ENCODE measurements at regions not wholly inside any gene's neighbourhood (a gene's known extent, or its start where the extent isn't known, plus 50 kb on each side); places are given as distances from the start of the nearest gene placed in this dataset.

- no peak for DNase-seq
Observed at GRCh38 chr3:68151359-68151758, 496.9 kb upstream of the SUCLG2 start.

DNA sequence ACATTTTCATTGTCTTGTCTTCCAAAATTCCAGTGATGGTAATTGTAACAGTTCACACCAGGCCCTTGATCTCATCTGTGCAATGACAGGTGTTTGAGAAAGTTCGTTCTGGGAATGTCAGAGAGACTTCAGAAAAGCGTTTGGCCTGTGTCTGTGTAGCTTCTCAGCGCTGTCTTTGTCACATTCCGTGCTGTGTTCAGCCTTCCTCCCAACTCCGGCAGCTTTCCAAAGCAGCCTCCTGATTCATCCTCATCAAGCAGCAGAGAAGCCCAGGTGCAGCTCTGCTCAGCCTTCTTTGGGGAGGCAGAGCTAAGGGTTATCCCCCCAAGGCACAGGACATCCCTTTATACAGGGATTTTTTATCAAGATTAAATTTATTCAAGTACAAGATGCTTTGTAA is 494.0 kb upstream of the SUCLG2 start:
- no peak for DNase-seq

DNA sequence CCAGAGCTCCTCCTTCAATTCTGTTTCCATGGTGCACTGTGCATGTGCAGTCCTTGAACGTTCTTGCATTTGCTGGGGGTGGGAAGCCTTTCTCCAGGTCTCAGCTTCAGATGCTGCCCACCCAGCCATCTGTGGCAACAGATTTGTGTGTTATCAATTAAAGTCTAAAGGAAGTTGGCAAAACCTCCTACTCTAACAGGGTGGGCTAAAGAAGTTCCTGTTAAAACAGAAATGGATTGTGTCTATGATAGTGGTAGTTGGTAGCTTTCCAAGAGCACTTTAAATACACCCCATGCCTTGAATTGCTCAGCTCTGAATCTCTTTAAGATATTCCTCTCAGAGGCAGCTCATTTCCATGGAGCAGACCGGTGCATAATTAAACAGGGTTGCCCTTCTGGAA is 488.0 kb upstream of the SUCLG2 start:
- DNase-seq: no peak

- DNase-seq: no peak
Observed at GRCh38 chr3:68139897-68140296, 485.5 kb upstream of the SUCLG2 start.

- no peak for DNase-seq
Observed at GRCh38 chr3:68136411-68136810, 482.0 kb upstream of the SUCLG2 start.

DNA sequence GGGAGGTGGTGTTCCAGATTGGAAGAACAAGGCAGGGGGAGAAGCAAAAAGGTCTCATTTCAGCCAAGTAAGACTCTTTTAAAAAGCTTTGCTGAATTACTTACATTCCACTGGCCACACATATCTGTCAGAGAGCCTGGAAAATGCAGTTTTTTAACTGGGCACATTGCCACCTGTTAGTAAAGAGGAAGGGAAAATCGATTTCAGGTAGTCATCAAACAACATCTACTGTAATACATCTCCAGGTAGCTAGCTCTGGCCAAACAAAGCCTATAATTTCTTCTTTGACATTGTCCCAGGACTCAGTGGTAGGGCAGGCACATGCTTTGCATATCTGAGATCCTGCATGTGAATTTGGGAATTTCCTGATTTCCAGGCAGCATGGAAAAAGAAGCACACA is 480.7 kb upstream of the SUCLG2 start:
- no peak for DNase-seq

DNA sequence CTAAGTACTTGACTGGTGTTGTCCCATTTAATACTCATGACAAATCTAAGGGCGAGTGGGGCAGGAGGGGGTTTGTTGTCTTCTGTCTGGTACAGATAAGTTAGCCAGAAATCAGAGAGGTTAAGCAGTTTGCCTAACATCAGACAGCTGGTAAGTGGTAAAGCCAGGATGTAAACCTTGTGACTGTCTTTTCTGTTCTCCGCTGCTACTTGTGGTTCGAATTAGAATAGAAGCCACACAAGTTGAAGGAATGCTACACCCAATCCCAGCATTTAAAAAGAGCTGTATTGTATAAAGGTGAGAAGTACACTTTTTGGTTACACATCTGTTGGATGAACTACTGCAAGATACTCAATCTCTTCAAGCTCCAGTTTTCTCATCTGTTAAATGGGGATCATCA is 474.7 kb upstream of the SUCLG2 start:
- no peak for DNase-seq

DNA sequence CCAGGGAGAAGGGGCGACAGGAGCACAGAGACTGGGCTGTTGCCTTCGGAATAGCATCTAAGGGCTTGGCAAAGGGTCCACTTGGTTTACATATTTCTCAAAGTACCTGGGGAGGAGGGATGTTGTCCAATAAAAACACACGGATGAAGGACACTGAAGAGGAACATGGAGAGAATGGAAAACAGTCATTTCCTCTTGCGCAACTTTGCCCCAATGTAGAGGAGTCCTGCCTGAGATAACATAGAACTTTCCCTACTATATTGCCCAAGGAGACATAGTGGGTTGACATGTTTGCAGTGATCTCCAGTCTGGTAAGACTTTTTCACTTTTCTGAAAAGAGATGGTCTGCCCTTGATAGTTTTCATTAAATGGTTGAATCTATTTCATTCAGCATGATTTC is 468.8 kb upstream of the SUCLG2 start:
- DNase-seq: no peak

- DNase-seq: no peak
Observed at GRCh38 chr3:68121287-68121686, 466.9 kb upstream of the SUCLG2 start.

DNA sequence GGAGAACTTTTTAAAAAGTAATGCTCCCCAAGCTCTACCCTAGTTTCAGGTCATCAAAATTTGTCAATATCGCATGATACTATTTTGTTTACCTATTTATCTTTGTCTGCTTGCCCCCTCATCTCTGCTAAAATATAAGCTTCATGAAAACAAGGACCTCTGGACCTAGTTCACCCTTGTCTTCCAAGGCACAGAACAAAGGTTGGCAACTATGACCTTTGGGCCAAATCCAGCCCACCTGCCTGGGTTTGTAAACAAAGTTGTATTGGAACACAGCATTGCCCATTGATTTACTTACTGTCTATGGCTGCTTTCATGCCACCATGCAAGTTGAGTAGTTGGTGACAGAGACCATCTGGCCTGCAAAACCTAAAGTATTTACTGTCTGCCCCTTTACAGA is 462.2 kb upstream of the SUCLG2 start:
- DNase-seq: no peak

DNA sequence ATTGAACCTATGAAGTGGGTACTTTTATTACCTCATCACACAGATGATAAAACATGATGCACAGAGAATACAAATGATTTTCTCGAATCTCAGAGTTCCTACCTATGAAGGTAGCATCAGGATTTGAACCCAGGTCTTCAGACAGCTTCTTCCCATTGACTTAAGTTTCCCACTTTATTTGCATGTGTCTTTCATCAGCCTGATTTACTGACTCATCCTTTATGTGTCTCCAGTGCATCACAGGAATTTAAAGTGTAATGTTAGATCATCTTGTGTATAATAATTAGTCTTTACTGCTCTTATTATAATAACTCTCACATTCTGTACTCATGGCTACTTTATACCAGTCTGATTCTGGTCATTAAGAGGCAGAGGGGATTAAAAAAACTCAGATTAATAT is 449.4 kb upstream of the SUCLG2 start:
- no peak for DNase-seq

DNA sequence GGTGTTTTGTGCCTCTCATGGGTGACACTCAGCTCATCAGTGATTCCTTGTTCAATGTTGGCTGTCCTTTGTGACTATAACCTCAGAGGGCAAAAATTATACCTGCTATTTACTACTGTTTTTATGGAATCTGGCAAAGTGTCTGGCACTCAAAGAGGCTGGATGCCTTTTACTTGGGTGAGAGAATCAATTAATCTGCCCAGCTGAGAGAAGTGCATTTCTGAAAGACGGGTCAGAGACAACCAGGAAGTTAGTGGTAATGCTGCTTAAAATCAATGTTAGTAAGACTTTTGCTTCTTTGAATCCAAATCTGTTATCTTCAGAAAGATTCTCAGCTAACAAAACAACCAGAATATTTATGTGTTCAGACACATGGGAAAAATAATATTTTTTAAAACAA is 436.2 kb upstream of the SUCLG2 start:
- DNase-seq: no peak

DNA sequence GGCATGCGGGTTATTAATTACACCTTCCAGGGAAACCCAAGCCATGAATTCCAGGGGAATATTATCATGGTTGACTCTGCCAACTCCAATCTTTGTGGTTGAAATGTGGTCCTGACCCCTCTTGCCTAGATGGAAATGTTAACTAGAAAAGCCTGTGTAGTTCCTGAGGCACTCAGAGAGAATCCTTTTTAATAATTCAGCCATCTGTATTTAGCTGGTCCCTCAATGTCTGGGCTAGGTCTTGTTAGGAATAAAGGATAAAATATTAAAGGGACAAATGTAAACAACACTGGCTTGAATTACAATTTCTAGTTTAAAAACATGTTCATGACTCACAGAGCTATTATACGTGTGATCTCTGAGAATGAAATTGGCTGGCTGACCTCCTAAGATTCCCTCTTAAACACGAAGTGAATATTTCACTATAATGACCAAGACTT is 435.2 kb upstream of the SUCLG2 start:
- DNase-seq: no peak

DNA sequence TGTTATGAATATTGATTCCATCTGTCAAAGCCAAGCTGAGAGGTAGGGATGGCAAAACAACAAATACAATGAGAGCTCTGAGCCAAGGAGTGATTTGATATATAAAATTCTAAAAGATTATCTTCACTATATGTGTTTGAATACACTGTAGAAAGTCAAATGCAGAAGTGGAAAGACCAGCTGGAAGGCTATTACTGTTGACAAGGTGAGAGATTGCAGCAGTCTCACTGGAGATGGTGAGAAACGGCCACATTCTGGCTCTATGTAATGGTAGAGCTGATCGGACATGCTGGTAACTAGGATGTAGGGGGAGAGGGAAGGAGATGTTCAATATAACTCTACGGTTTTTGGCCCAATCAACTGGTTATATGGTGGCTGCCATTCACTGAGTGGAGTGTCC is 434.2 kb upstream of the SUCLG2 start:
- DNase-seq: no peak

GRCh38 chr3:68088216-68088615 is 433.8 kb upstream of the SUCLG2 start:
- DNase-seq: no peak

GRCh38 chr3:68072062-68072461 is 417.6 kb upstream of the SUCLG2 start:
- DNase-seq: no peak

DNA sequence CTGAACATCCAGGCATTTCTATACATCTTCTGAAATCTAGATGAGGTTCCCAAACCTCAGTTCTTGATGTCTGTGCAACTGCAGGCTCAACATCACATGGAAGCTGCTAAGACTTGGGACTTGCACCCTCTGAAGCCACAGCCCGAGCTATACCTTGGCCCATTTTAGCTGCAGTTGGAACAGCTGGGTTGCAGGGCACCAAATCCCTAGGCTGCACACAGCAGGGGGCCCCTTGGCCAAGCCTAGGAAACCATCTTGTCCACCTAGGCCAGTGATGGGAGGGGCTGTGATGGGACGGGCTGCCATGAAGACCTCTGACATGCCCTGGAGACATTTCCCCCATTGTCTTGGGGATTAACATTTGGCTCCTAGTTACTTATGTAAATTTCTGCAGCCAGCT is 415.8 kb upstream of the SUCLG2 start:
- DNase-seq: no peak

DNA sequence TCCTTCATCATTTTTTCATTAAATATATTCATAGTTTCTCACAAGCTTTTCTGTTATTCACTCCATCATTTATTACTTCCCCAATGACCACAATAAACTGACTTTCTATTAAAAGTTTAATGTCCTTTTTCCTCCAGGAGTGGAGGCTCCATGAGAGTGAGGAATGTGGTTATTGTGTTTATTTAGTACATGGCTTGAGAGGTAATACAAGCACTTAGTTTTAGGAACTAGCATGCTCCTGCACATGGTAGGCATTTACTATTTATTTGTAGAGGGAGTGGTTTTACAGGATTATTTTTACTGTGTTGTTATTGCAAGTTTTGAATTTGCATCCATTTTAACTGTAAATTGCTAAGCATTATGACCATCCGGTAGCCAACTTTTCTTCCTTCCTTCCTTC is 412.9 kb upstream of the SUCLG2 start:
- DNase-seq: no peak

GRCh38 chr3:68062926-68063325 is 408.5 kb upstream of the SUCLG2 start:
- DNase-seq: no peak

- no peak for DNase-seq
Observed at GRCh38 chr3:68060910-68061309, 406.5 kb upstream of the SUCLG2 start.

- DNase-seq: no peak
Observed at GRCh38 chr3:68060191-68060590, 405.8 kb upstream of the SUCLG2 start.

DNA sequence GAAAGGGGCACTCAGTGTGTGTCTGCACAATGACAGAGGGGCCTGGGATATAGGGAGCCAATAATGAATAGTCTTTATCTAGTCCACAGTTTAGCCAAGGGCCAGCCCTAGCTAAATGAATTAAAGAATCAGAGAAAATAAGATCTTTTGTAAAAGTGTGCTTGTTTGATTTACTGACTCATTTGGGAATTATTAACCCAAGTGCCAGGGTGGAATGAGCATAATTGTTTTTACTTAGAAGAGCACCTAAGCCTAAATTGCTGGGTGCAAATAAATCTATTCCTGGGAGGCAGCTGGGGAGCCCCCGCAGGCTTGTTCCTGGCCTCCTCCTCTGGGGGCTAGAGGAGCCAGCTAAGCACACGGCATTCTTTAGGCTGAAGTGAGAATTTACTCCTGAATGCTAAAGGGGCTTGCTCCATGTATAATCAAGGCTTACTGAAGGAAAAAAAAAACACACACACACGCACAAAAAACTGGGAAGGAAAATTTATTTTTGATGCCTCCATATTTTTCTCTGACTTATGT is 405.3 kb upstream of the SUCLG2 start:
- no peak for DNase-seq

DNA sequence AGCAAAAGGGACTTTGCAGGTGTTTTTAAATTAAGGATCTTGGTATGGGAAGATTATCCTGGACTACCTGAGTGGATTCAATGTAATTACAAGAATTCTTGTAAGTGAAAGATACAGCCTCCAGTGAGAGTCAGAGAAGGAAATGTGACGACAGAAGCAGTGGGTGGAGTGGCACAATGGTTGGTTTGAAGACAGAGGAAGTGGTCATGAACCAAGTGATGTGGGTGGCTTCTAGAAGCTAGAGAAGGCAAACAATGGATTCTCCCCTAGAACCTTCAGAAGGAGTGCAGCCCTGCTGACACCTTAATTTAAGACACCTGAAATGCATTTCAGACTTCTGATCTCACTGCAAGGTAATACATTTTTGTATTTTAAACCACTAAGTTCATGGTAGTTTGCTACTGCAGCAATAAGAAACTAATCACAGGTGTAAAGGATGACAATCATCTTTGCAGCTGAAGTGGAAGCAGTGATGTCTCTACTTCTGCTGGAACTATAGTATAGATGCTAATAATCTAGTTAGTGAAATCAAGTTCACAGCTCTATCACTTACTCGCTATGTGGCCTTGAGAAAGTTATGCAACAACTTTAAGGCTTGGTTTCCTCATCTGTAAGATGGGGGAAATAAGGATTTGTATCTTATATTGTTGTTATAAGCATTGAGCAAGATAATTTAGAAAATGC is 403.4 kb upstream of the SUCLG2 start:
- DNase-seq: peak in 2 of 4 experiments; percentile 9 to 21

DNA sequence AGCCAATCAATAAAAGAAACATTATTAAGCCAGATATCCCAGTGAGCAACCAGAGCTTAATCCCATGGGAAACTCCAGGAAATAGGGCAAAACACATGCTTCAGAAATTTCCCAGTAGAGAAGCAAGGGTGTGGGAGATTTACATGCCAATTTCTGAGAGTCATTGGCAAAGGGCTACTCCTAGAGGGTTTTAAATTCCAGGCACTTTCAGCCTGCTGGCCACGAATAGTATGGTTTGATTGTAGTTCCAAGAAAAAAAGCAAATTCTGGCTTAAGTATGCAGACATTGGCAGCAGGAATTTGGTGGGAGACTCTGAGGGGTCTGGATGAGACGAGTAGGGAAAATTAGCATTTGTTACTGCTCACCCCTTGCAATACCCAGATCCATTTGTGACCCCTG is 402.1 kb upstream of the SUCLG2 start:
- no peak for DNase-seq

DNA sequence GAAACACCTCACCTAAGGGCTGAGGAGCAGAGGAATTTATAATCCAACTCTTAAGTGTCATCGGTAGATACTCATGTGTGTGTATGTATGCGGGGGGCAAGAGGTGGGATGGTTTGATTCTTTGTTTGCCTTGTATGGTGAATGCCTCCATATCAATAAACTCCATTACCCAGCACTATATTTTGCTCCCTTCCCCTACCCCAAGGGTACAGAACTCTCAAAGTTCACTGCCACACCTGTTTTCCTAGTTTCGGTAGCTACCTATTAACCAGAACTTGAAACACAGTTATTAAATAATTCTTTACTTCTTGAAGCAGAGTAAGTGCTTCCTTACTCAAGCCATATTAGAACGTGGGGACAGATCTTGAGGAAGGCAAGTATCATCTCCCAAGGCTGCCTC is 400.8 kb upstream of the SUCLG2 start:
- no peak for DNase-seq

Data from suppressor macrophage (primary cell).